Lower leg skin (tissue), 3 donors: ENCODE measurements at regions not wholly inside any gene's neighbourhood (a gene's known extent, or its start where the extent isn't known, plus 50 kb on each side); places are given as distances from the start of the nearest gene placed in this dataset.

Source experiments
- POLR2A ChIP-seq, 2 donors: fragments of 450-650 bp; IDR thresholded peaks; one replicate each; pipeline ENCODE4 v1.6.1; 2016 to 2017; ENCODE audit warnings: antibody characterized with exemption in 2 of 2, mild to moderate bottlenecking in 1 of 2, moderate library complexity in 1 of 2
- TF ChIP-seq, protein P1 (sequence below), 3 donors: fragments of 450-650 bp; IDR thresholded peaks; one replicate each; pipeline ENCODE4 v1.5.1; 2016; ENCODE audit warnings: antibody characterized with exemption in 3 of 3, mild to moderate bottlenecking in 3 of 3, moderate library complexity in 2 of 3

DNA sequence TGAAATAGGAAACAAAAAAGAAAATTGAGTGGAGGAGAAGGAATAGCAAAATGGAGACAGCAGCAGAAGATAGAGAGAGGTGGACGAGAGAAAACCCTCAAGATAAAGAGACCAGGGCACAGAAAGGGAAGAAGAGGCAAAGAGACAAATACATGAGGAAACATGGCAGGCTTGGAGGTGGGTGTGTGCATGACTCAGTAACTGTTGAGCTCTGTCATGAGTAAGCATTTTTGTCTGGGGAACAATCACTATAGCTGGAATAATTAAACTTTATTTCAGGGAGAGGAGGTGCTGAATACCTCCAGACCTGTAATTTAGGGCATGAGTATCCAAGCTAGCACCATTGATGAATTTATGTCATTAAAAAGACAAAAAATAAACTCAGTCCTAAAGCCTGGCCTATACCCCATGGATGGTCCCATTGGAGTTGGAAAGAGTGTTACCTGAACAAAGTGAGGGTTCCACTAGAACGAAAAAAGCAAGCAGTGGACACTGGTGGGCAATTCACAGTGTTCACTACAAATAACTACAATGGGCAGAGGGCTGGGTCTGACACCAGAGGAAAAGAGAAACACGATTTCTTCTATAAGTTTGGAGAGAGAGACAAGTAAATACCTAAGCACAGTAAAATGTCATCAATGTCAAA lies 145.5 kb downstream of the ADCYAP1 start:
- TF ChIP-seq, protein P1, sequence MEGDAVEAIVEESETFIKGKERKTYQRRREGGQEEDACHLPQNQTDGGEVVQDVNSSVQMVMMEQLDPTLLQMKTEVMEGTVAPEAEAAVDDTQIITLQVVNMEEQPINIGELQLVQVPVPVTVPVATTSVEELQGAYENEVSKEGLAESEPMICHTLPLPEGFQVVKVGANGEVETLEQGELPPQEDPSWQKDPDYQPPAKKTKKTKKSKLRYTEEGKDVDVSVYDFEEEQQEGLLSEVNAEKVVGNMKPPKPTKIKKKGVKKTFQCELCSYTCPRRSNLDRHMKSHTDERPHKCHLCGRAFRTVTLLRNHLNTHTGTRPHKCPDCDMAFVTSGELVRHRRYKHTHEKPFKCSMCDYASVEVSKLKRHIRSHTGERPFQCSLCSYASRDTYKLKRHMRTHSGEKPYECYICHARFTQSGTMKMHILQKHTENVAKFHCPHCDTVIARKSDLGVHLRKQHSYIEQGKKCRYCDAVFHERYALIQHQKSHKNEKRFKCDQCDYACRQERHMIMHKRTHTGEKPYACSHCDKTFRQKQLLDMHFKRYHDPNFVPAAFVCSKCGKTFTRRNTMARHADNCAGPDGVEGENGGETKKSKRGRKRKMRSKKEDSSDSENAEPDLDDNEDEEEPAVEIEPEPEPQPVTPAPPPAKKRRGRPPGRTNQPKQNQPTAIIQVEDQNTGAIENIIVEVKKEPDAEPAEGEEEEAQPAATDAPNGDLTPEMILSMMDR (IDR thresholded peaks at IDR 0.05) = no peak
- no peak for TF ChIP-seq POLR2A (IDR thresholded peaks at IDR 0.05)
